PC-9 (cell line): ENCODE measurements at regions not wholly inside any gene's neighbourhood (a gene's known extent, or its start where the extent isn't known, plus 50 kb on each side); places are given as distances from the start of the nearest gene placed in this dataset.

Source experiments
- CTCF ChIP-seq: fragments of 200-600 bp; sonication (generic); conservative IDR thresholded peaks from 2 replicates; pipeline ENCODE4 v1.6.1; 2017; ENCODE audit warnings: mixed run types, antibody characterized with exemption, mild to moderate bottlenecking, moderate library complexity
- EZH2 ChIP-seq: fragments of 200-600 bp; sonication (generic); IDR thresholded peaks from 2 replicates; pipeline ENCODE4 v1.8.0; 2017; ENCODE audit warnings: antibody characterized with exemption, low read depth

- TF ChIP-seq EZH2 (no peak), CTCF (no peak)
Measured at GRCh38 chr2:204299766-204300165, 245.5 kb upstream of the PARD3B start.
